Choroid plexus epithelial cell (primary cell): ENCODE measurements at regions not wholly inside any gene's neighbourhood (a gene's known extent, or its start where the extent isn't known, plus 50 kb on each side); places are given as distances from the start of the nearest gene placed in this dataset.

ENCODE experiments used
- DNase-seq: peaks from one replicate; pipeline ENCODE4 v3.0.0-alpha.2; 2010; ENCODE audit warnings: low read depth
- H3K4me3 ChIP-seq: 2 replicates; pipeline ENCODE4 v1.5.1; 2011; ENCODE audit warnings: low read depth, mild to moderate bottlenecking, control low read depth, low read length, moderate library complexity
- TF ChIP-seq, protein P1 (sequence below): conservative IDR thresholded peaks from 2 replicates; pipeline ENCODE4 v1.5.1; 2011; ENCODE audit warnings: low read depth, mild to moderate bottlenecking, control low read depth, inconsistent platforms, low read length, moderate library complexity

DNA sequence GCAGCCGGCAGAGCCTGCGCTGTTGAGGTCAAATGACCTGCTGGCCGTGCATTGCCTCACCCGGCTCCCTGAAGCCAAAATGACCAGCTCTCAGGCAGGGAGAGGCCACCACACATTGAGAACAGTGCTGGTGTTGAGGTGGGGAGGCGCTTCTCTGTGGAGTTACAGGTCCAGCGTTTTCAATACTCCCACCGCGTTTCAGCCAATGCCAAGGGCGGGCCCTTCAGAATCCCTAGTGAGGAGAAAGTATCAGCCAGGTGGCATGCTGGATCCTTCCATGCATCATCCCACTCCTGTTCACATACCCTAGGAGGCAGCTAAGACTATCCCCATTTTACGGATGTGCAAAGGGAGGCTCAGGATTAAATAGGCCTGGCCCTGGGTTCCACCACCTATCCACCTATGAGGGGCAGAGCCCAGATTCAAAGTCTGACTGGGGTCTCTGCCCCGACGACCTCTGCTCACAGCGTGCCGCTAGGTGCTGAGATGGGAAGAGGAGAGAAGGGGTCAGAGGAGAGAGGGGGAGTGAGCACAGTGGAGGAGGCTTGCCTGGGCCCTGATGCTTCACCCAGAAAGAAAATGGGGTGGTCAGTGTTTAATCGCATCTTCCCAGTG is 137.6 kb upstream of the ID2 start:
- TF ChIP-seq, protein P1, sequence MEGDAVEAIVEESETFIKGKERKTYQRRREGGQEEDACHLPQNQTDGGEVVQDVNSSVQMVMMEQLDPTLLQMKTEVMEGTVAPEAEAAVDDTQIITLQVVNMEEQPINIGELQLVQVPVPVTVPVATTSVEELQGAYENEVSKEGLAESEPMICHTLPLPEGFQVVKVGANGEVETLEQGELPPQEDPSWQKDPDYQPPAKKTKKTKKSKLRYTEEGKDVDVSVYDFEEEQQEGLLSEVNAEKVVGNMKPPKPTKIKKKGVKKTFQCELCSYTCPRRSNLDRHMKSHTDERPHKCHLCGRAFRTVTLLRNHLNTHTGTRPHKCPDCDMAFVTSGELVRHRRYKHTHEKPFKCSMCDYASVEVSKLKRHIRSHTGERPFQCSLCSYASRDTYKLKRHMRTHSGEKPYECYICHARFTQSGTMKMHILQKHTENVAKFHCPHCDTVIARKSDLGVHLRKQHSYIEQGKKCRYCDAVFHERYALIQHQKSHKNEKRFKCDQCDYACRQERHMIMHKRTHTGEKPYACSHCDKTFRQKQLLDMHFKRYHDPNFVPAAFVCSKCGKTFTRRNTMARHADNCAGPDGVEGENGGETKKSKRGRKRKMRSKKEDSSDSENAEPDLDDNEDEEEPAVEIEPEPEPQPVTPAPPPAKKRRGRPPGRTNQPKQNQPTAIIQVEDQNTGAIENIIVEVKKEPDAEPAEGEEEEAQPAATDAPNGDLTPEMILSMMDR = no peak
- no peak overlapping the region for H3K4me3 ChIP-seq
- no peak for DNase-seq

DNA sequence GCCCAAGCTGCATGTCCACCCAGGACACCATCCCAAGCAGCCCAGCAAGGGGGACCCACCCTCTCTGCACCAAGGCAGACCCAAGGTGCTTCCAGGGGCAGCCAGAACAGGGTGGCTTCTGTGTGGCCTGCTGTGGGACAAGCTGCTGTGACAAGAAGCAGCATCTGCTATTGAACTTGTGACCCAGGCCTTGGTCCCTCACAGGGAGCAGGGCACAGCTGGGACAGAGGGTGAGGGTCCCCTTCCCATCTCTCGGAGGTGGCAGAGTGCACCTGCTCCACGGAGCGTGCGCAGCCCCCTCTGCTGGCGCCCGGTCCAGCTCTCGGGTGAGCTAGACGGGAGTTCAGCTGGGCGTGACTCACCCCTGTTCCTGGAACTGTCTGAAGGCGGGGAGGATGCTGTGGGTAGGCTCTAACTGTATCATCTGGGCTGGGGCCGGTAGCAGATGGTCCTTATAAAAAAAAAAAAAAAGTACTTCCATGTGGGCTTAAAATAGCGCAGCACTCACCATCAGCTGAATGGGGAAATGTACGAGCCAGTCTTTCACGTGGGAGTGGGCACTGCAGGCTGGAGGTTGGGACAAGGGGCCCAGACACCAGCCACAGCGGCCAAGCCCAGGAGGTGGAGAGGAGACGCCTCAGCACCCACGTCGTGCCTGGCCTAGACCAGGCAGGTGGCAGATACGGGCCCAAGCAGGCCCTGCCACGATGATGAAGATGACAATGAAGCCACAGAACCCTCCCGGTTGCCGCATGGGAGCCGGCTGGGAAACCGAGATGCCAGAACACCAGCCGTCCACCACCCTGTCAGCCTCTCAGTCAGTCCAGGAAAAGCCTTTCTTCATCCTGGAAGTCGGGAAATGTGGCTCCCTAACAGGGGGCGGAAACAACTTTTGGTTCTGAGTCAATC is 136.8 kb upstream of the ID2 start:
- TF ChIP-seq, protein P1 = peak; percentile 27
- peak; percentile 65 for DNase-seq
- no peak overlapping the region for H3K4me3 ChIP-seq

DNA sequence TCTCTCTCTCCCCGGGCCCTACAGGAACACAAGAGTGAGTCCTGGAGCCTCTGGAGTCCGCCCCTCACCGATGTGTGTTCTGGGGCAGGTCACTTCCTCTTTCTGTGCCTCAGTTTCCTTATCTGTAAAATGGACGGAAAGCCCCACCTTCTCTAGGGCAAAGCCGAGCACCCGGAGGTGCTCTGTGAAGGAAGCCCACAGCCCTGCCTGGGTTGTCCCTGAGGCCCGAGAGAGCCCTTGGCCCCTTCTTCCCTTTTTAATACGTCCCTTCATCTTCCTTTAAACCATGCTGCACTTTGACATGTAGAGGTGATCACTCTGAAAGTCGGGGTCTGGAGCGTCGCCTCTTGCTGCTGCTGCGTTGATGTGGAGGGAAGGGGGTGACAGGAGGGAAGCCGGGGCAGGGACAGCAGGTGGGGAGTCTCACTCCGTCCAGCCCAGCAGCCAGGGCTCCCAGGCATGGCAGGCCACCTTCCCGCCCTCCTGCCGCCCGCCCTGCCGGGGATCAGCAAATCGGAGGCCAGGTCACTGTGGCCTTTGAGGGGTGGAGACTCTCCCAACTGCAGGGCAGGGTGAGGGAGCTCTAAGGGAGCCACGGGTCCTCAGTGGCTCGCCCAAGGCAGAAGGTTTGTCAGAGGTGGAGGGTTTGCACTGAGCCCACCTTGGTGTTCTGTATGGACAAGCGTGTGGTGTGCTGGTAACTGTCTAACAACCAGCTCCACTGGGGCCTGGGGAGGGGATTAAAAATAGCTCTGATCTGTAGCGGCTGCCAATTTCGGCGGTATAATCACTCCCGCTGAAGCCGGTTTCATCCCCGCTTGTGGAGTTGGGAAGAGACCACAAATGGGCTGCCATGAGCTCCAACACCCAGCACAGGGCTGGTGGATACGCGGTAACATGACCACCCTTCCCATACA is 135.9 kb upstream of the ID2 start:
- H3K4me3 ChIP-seq = no peak overlapping the region
- no peak for DNase-seq
- TF ChIP-seq, protein P1 = no peak

DNA sequence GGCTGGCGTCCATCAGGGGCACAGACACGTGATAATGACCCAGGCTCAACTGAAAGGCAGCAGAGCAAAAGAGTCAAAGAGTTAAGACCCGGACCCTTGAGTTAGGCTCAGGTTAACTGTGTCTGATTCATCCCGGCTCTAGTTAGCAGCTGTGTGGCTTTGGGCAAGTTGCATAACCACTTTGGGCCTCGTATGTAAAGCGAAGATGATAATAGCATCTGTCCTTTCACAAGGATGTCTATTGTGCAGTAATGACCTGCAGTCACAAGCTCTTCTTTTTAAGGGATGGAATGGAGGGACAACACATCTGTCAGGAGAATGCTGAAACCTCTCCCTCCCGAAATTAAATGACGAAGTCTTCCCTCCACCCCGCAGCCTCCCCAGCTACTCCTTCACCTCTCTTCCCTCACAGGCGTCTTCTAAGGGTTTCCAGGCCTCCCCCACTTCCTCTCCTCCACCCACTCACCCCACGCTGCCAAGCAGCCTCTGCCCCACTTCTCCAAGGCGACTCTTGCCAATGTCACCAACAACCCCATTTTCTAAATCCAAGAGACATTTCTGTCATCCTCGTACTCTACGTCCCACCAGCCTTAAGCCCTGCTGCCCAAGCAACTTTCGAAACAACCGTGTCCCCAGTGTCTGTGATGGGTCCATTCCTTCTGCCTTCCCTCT is 135.1 kb upstream of the ID2 start:
- TF ChIP-seq, protein P1 = no peak
- no peak for DNase-seq
- H3K4me3 ChIP-seq = no peak overlapping the region

DNA sequence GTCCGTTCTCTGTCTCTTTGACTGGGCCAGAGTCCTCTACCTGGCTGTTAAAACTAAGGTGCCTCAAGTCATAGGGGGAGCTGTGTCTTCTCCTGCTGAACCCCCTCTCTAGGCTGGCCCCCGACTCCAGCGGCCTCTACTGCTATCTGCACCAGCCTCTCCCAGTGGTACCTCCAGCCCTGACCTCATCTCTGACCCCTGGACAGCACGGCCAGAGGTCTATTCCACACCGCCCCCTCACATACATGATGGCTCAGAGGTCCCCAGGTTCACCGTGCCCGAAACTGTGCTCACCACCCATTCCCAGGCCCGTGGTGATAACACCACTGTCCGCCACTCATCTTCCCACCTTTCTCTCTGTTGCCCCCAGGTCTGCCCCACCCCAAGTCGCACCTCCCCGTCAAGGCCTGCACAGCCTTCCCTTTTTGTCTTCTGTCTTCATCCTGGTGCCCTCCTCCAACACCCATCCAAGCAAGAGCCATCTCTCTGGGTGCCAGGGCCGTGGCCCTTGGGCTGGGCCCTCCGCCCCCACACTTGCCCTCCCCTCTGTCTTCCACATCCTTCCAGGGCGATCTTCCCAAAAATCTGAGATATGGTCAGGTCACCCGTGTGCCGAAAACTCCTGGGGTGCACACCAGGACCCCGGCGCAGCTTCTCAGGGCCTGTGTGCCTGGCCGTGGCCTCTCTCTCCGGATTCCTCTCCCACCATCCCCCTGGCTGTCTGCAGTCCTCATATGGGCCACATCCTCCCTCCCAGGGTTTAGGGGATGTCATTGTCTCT is 134.4 kb upstream of the ID2 start:
- TF ChIP-seq, protein P1 = no peak
- no peak overlapping the region for H3K4me3 ChIP-seq
- no peak for DNase-seq

DNA sequence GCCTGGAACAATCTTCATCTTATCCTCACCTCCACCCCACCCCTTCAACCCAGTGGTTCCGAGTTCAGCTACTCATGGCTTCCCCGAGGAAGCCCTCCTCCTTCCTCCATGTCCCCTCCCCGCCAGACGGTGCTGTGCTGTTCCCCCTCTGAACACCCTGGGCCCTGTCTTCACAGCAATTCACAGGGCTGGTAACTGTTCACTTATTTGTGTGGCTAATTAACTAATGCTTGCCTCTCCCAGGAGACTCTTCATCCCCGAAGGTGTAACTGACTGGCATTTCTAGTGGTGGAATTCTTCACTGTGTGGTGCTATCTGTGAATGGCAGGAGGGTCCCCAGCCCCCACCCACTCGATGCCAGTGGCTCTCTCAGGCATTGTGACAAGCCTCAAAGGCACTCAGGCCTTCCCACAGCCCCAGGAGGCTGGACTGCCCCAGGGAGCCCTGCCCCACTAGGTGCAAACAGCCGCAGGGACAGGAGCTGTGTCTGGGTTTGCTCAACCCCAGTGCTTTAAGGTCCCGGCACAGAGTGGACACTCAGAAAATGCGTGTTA is 133.7 kb upstream of the ID2 start:
- H3K4me3 ChIP-seq = no peak overlapping the region
- no peak for DNase-seq
- TF ChIP-seq, protein P1 = no peak
